GM23338 (cell line): ENCODE measurements at regions not wholly inside any gene's neighbourhood (a gene's known extent, or its start where the extent isn't known, plus 50 kb on each side); places are given as distances from the start of the nearest gene placed in this dataset.

Source experiments
- ATAC-seq: fragments of 200-7000 bp; cut with Tn5 transposase; 3 replicates; pipeline ENCODE4 v1.9.1; 2020
- DNase-seq: peaks from one replicate; pipeline ENCODE4 v3.0.0-alpha.2; 2015; ENCODE audit warnings: low spot score
- H2AFZ ChIP-seq: fragments of 200-600 bp; sonication (generic); 2 replicates; pipeline ENCODE4 v1.8.0; 2016; ENCODE audit warnings: antibody characterized with exemption, mild to moderate bottlenecking, moderate library complexity
- H3F3A ChIP-seq: fragments of 200-600 bp; sonication (generic); replicated peaks from 2 replicates; pipeline ENCODE4 v1.8.0; 2017; ENCODE audit warnings: antibody characterized with exemption, mixed run types, low read depth
- H3K27ac ChIP-seq: fragments of 200-600 bp; sonication (generic); 2 replicates; pipeline ENCODE4 v1.6.1; 2016; ENCODE audit warnings: low read depth
- H3K27me3 ChIP-seq: fragments of 200-600 bp; sonication (generic); 2 replicates; pipeline ENCODE4 v1.8.0; 2016; ENCODE audit warnings: mild to moderate bottlenecking, mixed run types, moderate library complexity; ENCODE audit not compliant: insufficient read depth
- H3K36me3 ChIP-seq: fragments of 200-600 bp; sonication (generic); 2 replicates; pipeline ENCODE4 v1.8.0; 2016; ENCODE audit warnings: mild to moderate bottlenecking; ENCODE audit not compliant: insufficient read depth
- H3K4me1 ChIP-seq: fragments of 200-600 bp; sonication (generic); 2 replicates; pipeline ENCODE4 v1.8.0; 2016; ENCODE audit warnings: mild to moderate bottlenecking, moderate library complexity; ENCODE audit not compliant: insufficient read depth
- H3K4me2 ChIP-seq: fragments of 200-600 bp; sonication (generic); 2 replicates; pipeline ENCODE4 v1.7.1; 2017; ENCODE audit warnings: mixed run types
- H3K4me3 ChIP-seq: fragments of 200-600 bp; sonication (generic); 2 replicates; pipeline ENCODE4 v1.6.1; 2016; ENCODE audit warnings: mixed run types
- H3K79me2 ChIP-seq: fragments of 200-600 bp; sonication (generic); replicated peaks from 2 replicates; pipeline ENCODE4 v1.8.0; 2017; ENCODE audit warnings: mild to moderate bottlenecking; ENCODE audit not compliant: insufficient read depth
- H3K9me2 ChIP-seq: fragments of 200-600 bp; sonication (generic); 2 replicates; pipeline ENCODE4 v1.8.0; 2017; ENCODE audit not compliant: insufficient read depth
- H4K20me1 ChIP-seq: fragments of 200-600 bp; sonication (generic); replicated peaks from 2 replicates; pipeline ENCODE4 v1.8.0; 2017; ENCODE audit warnings: mild to moderate bottlenecking; ENCODE audit not compliant: insufficient read depth
- H3K27ac Mint-ChIP-seq: 2 replicates; pipeline ENCODE4 v1.8.0; 2020; ENCODE audit warnings: inconsistent platforms, mild to moderate bottlenecking, moderate library complexity, mixed read lengths
- H3K27me3 Mint-ChIP-seq: 3 replicates; pipeline ENCODE4 v1.8.0; 2022; ENCODE audit warnings: low read depth, mild to moderate bottlenecking, moderate library complexity, mixed read lengths, inconsistent platforms; ENCODE audit not compliant: insufficient read depth, poor library complexity
- H3K36me3 Mint-ChIP-seq: 3 replicates; pipeline ENCODE4 v1.8.0; 2021; ENCODE audit warnings: low read depth, mild to moderate bottlenecking, inconsistent platforms, moderate library complexity, mixed read lengths
- H3K4me1 Mint-ChIP-seq: 3 replicates; pipeline ENCODE4 v1.8.0; 2020; ENCODE audit warnings: mild to moderate bottlenecking, inconsistent platforms, mixed read lengths
- H3K4me3 Mint-ChIP-seq: 3 replicates; pipeline ENCODE4 v1.8.0; 2021; ENCODE audit warnings: moderate library complexity, mild to moderate bottlenecking, inconsistent platforms, mixed read lengths
- H3K9me3 Mint-ChIP-seq: 3 replicates; pipeline ENCODE4 v1.8.0; 2020; ENCODE audit warnings: moderate library complexity, mild to moderate bottlenecking, inconsistent platforms, mixed read lengths
- CREB1 ChIP-seq: fragments of 250-450 bp; sonication (Bioruptor Pico); IDR thresholded peaks from 2 replicates; pipeline ENCODE4 v1.5.0; 2020; ENCODE audit warnings: low read depth, mild to moderate bottlenecking, moderate library complexity
- EZH2 ChIP-seq: fragments of 200-600 bp; sonication (generic); IDR thresholded peaks from one replicate; pipeline ENCODE4 v1.8.0; 2017; ENCODE audit warnings: antibody characterized with exemption, mild to moderate bottlenecking, low read depth; ENCODE audit not compliant: unreplicated experiment
- EZH2phosphoT487 ChIP-seq: fragments of 200-600 bp; sonication (generic); IDR thresholded peaks from one replicate; pipeline ENCODE4 v1.8.1; 2018; ENCODE audit warnings: antibody characterized with exemption; ENCODE audit not compliant: unreplicated experiment
- JUNB ChIP-seq: IDR thresholded peaks from one replicate; pipeline ENCODE4 v1.6.1; 2016; ENCODE audit warnings: antibody characterized with exemption; ENCODE audit not compliant: unreplicated experiment
- NANOG ChIP-seq: IDR thresholded peaks from 2 replicates; pipeline ENCODE4 v1.6.1; 2016; ENCODE audit warnings: antibody characterized with exemption, borderline replicate concordance
- POLR2AphosphoS5 ChIP-seq: IDR thresholded peaks from 2 replicates; pipeline ENCODE4 v1.6.1; 2016; ENCODE audit warnings: antibody characterized with exemption, low read depth
- STAT1 ChIP-seq: IDR thresholded peaks from one replicate; pipeline ENCODE4 v1.6.1; 2016; ENCODE audit warnings: antibody characterized with exemption; ENCODE audit not compliant: unreplicated experiment
- ZNF114 ChIP-seq: fragments of 250-450 bp; sonication (Bioruptor Pico); IDR thresholded peaks from 2 replicates; pipeline ENCODE4 v1.5.0; 2020; ENCODE audit warnings: mild to moderate bottlenecking, moderate library complexity
- ZNF331 ChIP-seq: fragments of 250-450 bp; sonication (Bioruptor Pico); IDR thresholded peaks from 2 replicates; pipeline ENCODE4 v1.5.0; 2020; ENCODE audit warnings: low read depth, mild to moderate bottlenecking, moderate library complexity
- TF ChIP-seq, protein P1 (sequence below): IDR thresholded peaks from one replicate; pipeline ENCODE4 v1.6.1; 2018; ENCODE audit warnings: antibody characterized with exemption; ENCODE audit not compliant: unreplicated experiment
- TF ChIP-seq, protein P2 (sequence below): IDR thresholded peaks from 2 replicates; pipeline ENCODE4 v1.6.1; 2016; ENCODE audit warnings: antibody characterized with exemption
- TF ChIP-seq, protein P3 (sequence below): fragments of 250-450 bp; sonication (Bioruptor Pico); IDR thresholded peaks from 2 replicates; pipeline ENCODE4 v1.5.0; 2020; ENCODE audit warnings: mild to moderate bottlenecking, moderate library complexity
- TF ChIP-seq, protein P4 (sequence below), 2 experiments: fragments of 200-600 bp in 1 of 2; sonication (generic) in 1 of 2; conservative IDR thresholded peaks; 2 replicates each; pipeline versions ENCODE4 v1.5.1 to v1.6.1; 2016 to 2017; ENCODE audit warnings: antibody characterized with exemption in 2 of 2, low read depth in 2 of 2, mild to moderate bottlenecking in 2 of 2, moderate library complexity in 1 of 2

DNA sequence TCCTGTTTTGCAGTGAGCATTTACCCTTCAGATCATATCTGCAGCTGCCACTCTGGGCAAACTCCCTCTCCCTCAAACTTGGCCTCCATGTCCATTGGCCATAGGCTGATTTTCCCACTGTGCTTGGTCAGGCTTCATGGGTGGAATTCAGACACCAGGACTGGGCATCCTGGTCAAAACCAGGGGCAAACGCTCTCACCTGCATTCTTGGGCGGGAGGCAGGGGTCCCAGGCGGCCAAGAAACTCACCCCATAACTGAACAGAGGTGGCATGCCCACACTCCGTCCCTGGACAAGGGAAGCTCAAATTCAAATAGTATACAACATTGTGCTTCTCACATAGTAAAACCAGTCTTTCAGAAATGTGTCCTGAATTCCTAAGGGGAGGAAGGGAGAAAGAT lies 81.1 kb upstream of the ZNF648 start:
- H3K4me3 ChIP-seq = no peak overlapping the region
- no peaks in the 10 kb centered on the region for H3K9me2 ChIP-seq
- no peaks in the 10 kb centered on the region for H3K79me2 ChIP-seq
- H3K36me3 Mint-ChIP-seq = no peaks in the 10 kb centered on the region
- no peak for ATAC-seq
- DNase-seq = no peak
- H4K20me1 ChIP-seq = no peaks in the 10 kb centered on the region
- H3K9me3 Mint-ChIP-seq = no peaks in the 10 kb centered on the region
- H3K4me2 ChIP-seq = no peak overlapping the region
- H2AFZ ChIP-seq = 0 out of 2 replicates have a peak overlapping the region, but pooled peaks have one; percentile 88
- no peaks in the 10 kb centered on the region for H3F3A ChIP-seq
- peaks cover 1% of the 10 kb centered on the region for H3K27me3 Mint-ChIP-seq
- H3K4me1 Mint-ChIP-seq = peaks cover 17% of the 10 kb centered on the region
- no peak for TF ChIP-seq JUNB
- no peak for TF ChIP-seq NANOG
- TF ChIP-seq ZNF331 = no peak
- TF ChIP-seq CREB1 (CRISPR knock-in tag) = no peak
- TF ChIP-seq, protein P1, sequence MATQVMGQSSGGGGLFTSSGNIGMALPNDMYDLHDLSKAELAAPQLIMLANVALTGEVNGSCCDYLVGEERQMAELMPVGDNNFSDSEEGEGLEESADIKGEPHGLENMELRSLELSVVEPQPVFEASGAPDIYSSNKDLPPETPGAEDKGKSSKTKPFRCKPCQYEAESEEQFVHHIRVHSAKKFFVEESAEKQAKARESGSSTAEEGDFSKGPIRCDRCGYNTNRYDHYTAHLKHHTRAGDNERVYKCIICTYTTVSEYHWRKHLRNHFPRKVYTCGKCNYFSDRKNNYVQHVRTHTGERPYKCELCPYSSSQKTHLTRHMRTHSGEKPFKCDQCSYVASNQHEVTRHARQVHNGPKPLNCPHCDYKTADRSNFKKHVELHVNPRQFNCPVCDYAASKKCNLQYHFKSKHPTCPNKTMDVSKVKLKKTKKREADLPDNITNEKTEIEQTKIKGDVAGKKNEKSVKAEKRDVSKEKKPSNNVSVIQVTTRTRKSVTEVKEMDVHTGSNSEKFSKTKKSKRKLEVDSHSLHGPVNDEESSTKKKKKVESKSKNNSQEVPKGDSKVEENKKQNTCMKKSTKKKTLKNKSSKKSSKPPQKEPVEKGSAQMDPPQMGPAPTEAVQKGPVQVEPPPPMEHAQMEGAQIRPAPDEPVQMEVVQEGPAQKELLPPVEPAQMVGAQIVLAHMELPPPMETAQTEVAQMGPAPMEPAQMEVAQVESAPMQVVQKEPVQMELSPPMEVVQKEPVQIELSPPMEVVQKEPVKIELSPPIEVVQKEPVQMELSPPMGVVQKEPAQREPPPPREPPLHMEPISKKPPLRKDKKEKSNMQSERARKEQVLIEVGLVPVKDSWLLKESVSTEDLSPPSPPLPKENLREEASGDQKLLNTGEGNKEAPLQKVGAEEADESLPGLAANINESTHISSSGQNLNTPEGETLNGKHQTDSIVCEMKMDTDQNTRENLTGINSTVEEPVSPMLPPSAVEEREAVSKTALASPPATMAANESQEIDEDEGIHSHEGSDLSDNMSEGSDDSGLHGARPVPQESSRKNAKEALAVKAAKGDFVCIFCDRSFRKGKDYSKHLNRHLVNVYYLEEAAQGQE = no peak
- no peak for TF ChIP-seq EZH2phosphoT487
- TF ChIP-seq, protein P2, sequence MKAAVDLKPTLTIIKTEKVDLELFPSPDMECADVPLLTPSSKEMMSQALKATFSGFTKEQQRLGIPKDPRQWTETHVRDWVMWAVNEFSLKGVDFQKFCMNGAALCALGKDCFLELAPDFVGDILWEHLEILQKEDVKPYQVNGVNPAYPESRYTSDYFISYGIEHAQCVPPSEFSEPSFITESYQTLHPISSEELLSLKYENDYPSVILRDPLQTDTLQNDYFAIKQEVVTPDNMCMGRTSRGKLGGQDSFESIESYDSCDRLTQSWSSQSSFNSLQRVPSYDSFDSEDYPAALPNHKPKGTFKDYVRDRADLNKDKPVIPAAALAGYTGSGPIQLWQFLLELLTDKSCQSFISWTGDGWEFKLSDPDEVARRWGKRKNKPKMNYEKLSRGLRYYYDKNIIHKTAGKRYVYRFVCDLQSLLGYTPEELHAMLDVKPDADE = no peak
- no peak for TF ChIP-seq POLR2AphosphoS5
- TF ChIP-seq, protein P3, sequence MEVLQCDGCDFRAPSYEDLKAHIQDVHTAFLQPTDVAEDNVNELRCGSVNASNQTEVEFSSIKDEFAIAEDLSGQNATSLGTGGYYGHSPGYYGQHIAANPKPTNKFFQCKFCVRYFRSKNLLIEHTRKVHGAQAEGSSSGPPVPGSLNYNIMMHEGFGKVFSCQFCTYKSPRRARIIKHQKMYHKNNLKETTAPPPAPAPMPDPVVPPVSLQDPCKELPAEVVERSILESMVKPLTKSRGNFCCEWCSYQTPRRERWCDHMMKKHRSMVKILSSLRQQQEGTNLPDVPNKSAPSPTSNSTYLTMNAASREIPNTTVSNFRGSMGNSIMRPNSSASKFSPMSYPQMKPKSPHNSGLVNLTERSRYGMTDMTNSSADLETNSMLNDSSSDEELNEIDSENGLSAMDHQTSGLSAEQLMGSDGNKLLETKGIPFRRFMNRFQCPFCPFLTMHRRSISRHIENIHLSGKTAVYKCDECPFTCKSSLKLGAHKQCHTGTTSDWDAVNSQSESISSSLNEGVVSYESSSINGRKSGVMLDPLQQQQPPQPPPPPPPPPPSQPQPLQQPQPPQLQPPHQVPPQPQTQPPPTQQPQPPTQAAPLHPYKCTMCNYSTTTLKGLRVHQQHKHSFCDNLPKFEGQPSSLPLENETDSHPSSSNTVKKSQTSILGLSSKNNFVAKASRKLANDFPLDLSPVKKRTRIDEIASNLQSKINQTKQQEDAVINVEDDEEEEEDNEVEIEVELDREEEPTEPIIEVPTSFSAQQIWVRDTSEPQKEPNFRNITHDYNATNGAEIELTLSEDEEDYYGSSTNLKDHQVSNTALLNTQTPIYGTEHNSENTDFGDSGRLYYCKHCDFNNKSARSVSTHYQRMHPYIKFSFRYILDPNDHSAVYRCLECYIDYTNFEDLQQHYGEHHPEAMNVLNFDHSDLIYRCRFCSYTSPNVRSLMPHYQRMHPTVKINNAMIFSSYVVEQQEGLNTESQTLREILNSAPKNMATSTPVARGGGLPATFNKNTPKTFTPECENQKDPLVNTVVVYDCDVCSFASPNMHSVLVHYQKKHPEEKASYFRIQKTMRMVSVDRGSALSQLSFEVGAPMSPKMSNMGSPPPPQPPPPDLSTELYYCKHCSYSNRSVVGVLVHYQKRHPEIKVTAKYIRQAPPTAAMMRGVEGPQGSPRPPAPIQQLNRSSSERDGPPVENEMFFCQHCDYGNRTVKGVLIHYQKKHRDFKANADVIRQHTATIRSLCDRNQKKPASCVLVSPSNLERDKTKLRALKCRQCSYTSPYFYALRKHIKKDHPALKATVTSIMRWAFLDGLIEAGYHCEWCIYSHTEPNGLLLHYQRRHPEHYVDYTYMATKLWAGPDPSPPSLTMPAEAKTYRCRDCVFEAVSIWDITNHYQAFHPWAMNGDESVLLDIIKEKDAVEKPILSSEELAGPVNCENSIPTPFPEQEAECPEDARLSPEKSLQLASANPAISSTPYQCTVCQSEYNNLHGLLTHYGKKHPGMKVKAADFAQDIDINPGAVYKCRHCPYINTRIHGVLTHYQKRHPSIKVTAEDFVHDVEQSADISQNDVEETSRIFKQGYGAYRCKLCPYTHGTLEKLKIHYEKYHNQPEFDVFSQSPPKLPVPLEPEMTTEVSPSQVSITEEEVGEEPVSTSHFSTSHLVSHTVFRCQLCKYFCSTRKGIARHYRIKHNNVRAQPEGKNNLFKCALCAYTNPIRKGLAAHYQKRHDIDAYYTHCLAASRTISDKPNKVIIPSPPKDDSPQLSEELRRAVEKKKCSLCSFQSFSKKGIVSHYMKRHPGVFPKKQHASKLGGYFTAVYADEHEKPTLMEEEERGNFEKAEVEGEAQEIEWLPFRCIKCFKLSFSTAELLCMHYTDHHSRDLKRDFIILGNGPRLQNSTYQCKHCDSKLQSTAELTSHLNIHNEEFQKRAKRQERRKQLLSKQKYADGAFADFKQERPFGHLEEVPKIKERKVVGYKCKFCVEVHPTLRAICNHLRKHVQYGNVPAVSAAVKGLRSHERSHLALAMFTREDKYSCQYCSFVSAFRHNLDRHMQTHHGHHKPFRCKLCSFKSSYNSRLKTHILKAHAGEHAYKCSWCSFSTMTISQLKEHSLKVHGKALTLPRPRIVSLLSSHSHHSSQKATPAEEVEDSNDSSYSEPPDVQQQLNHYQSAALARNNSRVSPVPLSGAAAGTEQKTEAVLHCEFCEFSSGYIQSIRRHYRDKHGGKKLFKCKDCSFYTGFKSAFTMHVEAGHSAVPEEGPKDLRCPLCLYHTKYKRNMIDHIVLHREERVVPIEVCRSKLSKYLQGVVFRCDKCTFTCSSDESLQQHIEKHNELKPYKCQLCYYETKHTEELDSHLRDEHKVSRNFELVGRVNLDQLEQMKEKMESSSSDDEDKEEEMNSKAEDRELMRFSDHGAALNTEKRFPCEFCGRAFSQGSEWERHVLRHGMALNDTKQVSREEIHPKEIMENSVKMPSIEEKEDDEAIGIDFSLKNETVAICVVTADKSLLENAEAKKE = no peak
- TF ChIP-seq ZNF114 (CRISPR knock-in tag) = no peak
- TF ChIP-seq EZH2 = no peak
- TF ChIP-seq, protein P4, sequence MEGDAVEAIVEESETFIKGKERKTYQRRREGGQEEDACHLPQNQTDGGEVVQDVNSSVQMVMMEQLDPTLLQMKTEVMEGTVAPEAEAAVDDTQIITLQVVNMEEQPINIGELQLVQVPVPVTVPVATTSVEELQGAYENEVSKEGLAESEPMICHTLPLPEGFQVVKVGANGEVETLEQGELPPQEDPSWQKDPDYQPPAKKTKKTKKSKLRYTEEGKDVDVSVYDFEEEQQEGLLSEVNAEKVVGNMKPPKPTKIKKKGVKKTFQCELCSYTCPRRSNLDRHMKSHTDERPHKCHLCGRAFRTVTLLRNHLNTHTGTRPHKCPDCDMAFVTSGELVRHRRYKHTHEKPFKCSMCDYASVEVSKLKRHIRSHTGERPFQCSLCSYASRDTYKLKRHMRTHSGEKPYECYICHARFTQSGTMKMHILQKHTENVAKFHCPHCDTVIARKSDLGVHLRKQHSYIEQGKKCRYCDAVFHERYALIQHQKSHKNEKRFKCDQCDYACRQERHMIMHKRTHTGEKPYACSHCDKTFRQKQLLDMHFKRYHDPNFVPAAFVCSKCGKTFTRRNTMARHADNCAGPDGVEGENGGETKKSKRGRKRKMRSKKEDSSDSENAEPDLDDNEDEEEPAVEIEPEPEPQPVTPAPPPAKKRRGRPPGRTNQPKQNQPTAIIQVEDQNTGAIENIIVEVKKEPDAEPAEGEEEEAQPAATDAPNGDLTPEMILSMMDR (conservative IDR thresholded peaks at IDR 0.05; ENCODE audit: low read depth in 2 of 2) = no peak
- no peak for TF ChIP-seq STAT1
- H3K4me3 Mint-ChIP-seq = no peak overlapping the region
- no peaks in the 10 kb centered on the region for H3K36me3 ChIP-seq
- H3K27ac Mint-ChIP-seq = no peak overlapping the region
- H3K27me3 ChIP-seq = no peaks in the 10 kb centered on the region
- H3K27ac ChIP-seq = no peak overlapping the region
- H3K4me1 ChIP-seq = peaks cover 16% of the 10 kb centered on the region
